ENCODE measurements at regions not wholly inside any gene's neighbourhood (a gene's known extent, or its start where the extent isn't known, plus 50 kb on each side); places are given as distances from the start of the nearest gene placed in this dataset.
A peak's percentile ranks its signal among the peaks of the same experiment; 100 is the strongest.

- WGBS, 2 experiments (ENCODE audit: extremely low coverage in 1 of 2, insufficient coverage in 1 of 2, insufficient read length in 1 of 2, insufficient replicate concordance in 2 of 2, low coverage in 1 of 2, low lambda C conversion rate in 2 of 2, missing lambda C conversion rate in 1 of 2) = 73% methylated on average over 5 of the region's 5 CpGs; no CpG with 5 or more reads in 1 of the 2 experiments
Observed at GRCh38 chr19:29467824-29468401, 57.9 kb upstream of the VSTM2B start.

More at GRCh38 chr19:29467824-29468401, 57.9 kb upstream of the VSTM2B start:
- Histone ChIP-seq H3K79me2 (ENCODE audit: control insufficient read depth in 1 of 2, insufficient read depth in 2 of 2, low read length in 2 of 2) (no peaks in the 10 kb centered on the region), H3K4me1 (replicated peaks in 1 of 4; ENCODE audit: control insufficient read depth in 3 of 4, insufficient read depth in 4 of 4, low read length in 3 of 4) (no peaks in the 10 kb centered on the region), H3K4me2 (ENCODE audit: insufficient read depth in 1 of 2, low read depth in 2 of 2, low read length in 2 of 2) (no peak overlapping the region), H3K4me3 (ENCODE audit: extremely low read depth in 1 of 4, insufficient read depth in 2 of 4, low read depth in 3 of 4, low read length in 4 of 4) (no peak overlapping the region), H2AFZ (ENCODE audit: low read length) (no peak overlapping the region), H2BK5ac (ENCODE audit: low read depth, low read length) (no peak overlapping the region), H3K18ac (ENCODE audit: extremely low read depth, low read length) (no peak overlapping the region), H3K79me1 (ENCODE audit: low read depth, low read length) (no peaks in the 10 kb centered on the region), H4K20me1 (replicated peaks in 1 of 2; ENCODE audit: control insufficient read depth in 1 of 2, insufficient read depth in 2 of 2, low read length in 2 of 2) (no peaks in the 10 kb centered on the region), H4K91ac (replicated peaks; ENCODE audit: insufficient read length, low read length) (no peak overlapping the region), H3K56ac (replicated peaks; ENCODE audit: insufficient read length, low read depth, low read length) (no peak overlapping the region), H2AK5ac (ENCODE audit: low read depth, low read length) (no peak overlapping the region), H3K23me2 (ENCODE audit: low read depth, low read length) (no peaks in the 10 kb centered on the region), H4K5ac (ENCODE audit: insufficient read length, low read depth, low read length) (no peak overlapping the region), H4K8ac (ENCODE audit: extremely low read depth, insufficient read depth, low read length) (no peak overlapping the region), H3K4ac (replicated peaks; ENCODE audit: insufficient read length, low read depth, low read length) (no peak overlapping the region), H3K14ac (ENCODE audit: insufficient read length) (no peak overlapping the region), H3K27me3 (replicated peaks in 1 of 4; ENCODE audit: control insufficient read depth in 3 of 4, extremely low read depth in 1 of 4, insufficient read depth in 3 of 4, low read length in 3 of 4) (no peaks in the 10 kb centered on the region), H3K9ac (replicated peaks in 1 of 4; ENCODE audit: extremely low read depth in 1 of 4, low read depth in 3 of 4, low read length in 3 of 4) (no peak overlapping the region), H3K27ac (ENCODE audit: low read depth, low read length) (no peak overlapping the region), H2BK120ac (replicated peaks; ENCODE audit: low read depth, low read length) (no peak overlapping the region), H3K36me3 (ENCODE audit: control insufficient read depth in 2 of 4, insufficient read depth in 4 of 4, low read length in 3 of 4) (no peaks in the 10 kb centered on the region), H2BK12ac (ENCODE audit: low read depth, low read length) (no peak overlapping the region), H2BK20ac (ENCODE audit: low read length) (no peak overlapping the region), H3K23ac (ENCODE audit: insufficient read length) (no peak overlapping the region), H2BK15ac (ENCODE audit: low read length) (no peak overlapping the region), H3K9me3 (ENCODE audit: insufficient read depth in 2 of 2, low read depth in 1 of 2, low read length in 1 of 2) (no peaks in the 10 kb centered on the region)
- ChIA-PET POLR2A (ENCODE audit: partially characterized antibody) (no interaction called here), CTCF (ENCODE audit: partially characterized antibody) (interaction anchor here (0.7 to 1.4 kb wide), 8 partner anchors 9 to 82 kb away, joined by 3 to 8 read pairs (median 4); no protein-coding TSS in a partner anchor)
- FAIRE-seq (peak; percentile 58), DNase-seq (ENCODE audit: low read depth in 1 of 2, low spot score in 2 of 2) (peak in 1 of 2 experiments; percentile 45)
- TF ChIP-seq RFX5 (IDR thresholded peaks at IDR 0.05; ENCODE audit: borderline replicate concordance, low read depth, low read length) (no peak), CHD1 (IDR thresholded peaks at IDR 0.05; ENCODE audit: low read depth, low read length) (no peak), CTBP2 (IDR thresholded peaks at IDR 0.05; ENCODE audit: borderline replicate concordance, insufficient read depth, insufficient read length, low read length) (no peak), HDAC6 (IDR thresholded peaks at IDR 0.05; ENCODE audit: low read depth, low read length) (no peak), EZH2 (IDR thresholded peaks at IDR 0.05; ENCODE audit: low read depth, low read length, severe bottlenecking) (no peak), RAD21 (IDR thresholded peaks at IDR 0.05 in 1 of 2, conservative IDR thresholded peaks at IDR 0.05 in 1 of 2; ENCODE audit: low read depth in 2 of 2, low read length in 2 of 2) (peak; percentile 67 to 70), KDM4A (IDR thresholded peaks at IDR 0.05; ENCODE audit: low read depth, low read length, severe bottlenecking) (no peak), CTCF (IDR thresholded peaks at IDR 0.05; ENCODE audit: control extremely low read depth in 1 of 3, insufficient read depth in 1 of 3, low read depth in 1 of 3, low read length in 3 of 3) (peak; percentile 53 to 67 (median 53)), TEAD4 (IDR thresholded peaks at IDR 0.05; ENCODE audit: low read depth, low read length) (no peak)
